ENCODE measurements at regions not wholly inside any gene's neighbourhood (a gene's known extent, or its start where the extent isn't known, plus 50 kb on each side); places are given as distances from the start of the nearest gene placed in this dataset.

- Histone ChIP-seq H2AFZ (ENCODE audit: low read length) (no peak overlapping the region), H3K36me3 (ENCODE audit: control insufficient read depth, insufficient read depth, low read length) (no peaks in the 10 kb centered on the region), H3K79me2 (ENCODE audit: control insufficient read depth, insufficient read depth, low read length) (no peaks in the 10 kb centered on the region), H3K27ac (ENCODE audit: insufficient read depth, low read length) (peak overlapping the region; percentile 27), H3K9ac (ENCODE audit: insufficient read depth, low read length) (no peak overlapping the region), H3K9me3 (ENCODE audit: control insufficient read depth, insufficient read depth, low read depth, low read length) (no peaks in the 10 kb centered on the region), H3K27me3 (ENCODE audit: control insufficient read depth, insufficient read depth, low read length) (no peaks in the 10 kb centered on the region), H3K4me1 (ENCODE audit: control insufficient read depth, extremely low read depth, insufficient read depth, low read length) (no peaks in the 10 kb centered on the region), H3K4me2 (ENCODE audit: extremely low read depth, insufficient read depth, low read length) (no peak overlapping the region), H4K20me1 (ENCODE audit: control insufficient read depth, extremely low read depth, insufficient read depth, low read length) (no peaks in the 10 kb centered on the region), H3K4me3 (replicated peaks in 1 of 4; ENCODE audit: control extremely low read depth in 1 of 4, insufficient read depth in 1 of 4, low read depth in 3 of 4, low read length in 4 of 4) (no peak overlapping the region)
- TF ChIP-seq CTCF (conservative IDR thresholded peaks at IDR 0.05 in 1 of 2, IDR thresholded peaks at IDR 0.05 in 1 of 2; ENCODE audit: low read depth in 1 of 2, low read length in 2 of 2) (no peak), EZH2 (IDR thresholded peaks at IDR 0.05; ENCODE audit: low read length, missing control alignments) (no peak)
- no peak for DNase-seq (ENCODE audit: low read depth in 2 of 2)
These were observed 440.1 kb downstream of the ZNF385D start for GRCh38 chr3:21310891-21311290.

- Histone ChIP-seq H3K4me2 (ENCODE audit: extremely low read depth, insufficient read depth, low read length) (no peak overlapping the region), H4K20me1 (ENCODE audit: control insufficient read depth, extremely low read depth, insufficient read depth, low read length) (no peaks in the 10 kb centered on the region), H3K4me1 (ENCODE audit: control insufficient read depth, extremely low read depth, insufficient read depth, low read length) (no peaks in the 10 kb centered on the region), H3K27me3 (ENCODE audit: control insufficient read depth, insufficient read depth, low read length) (no peaks in the 10 kb centered on the region), H3K4me3 (replicated peaks in 1 of 4; ENCODE audit: control extremely low read depth in 1 of 4, insufficient read depth in 1 of 4, low read depth in 3 of 4, low read length in 4 of 4) (no peak overlapping the region), H2AFZ (ENCODE audit: low read length) (no peak overlapping the region), H3K27ac (ENCODE audit: insufficient read depth, low read length) (no peak overlapping the region), H3K36me3 (ENCODE audit: control insufficient read depth, insufficient read depth, low read length) (no peaks in the 10 kb centered on the region), H3K9ac (ENCODE audit: insufficient read depth, low read length) (no peak overlapping the region), H3K79me2 (ENCODE audit: control insufficient read depth, insufficient read depth, low read length) (no peaks in the 10 kb centered on the region), H3K9me3 (ENCODE audit: control insufficient read depth, insufficient read depth, low read depth, low read length) (no peaks in the 10 kb centered on the region)
- TF ChIP-seq CTCF (conservative IDR thresholded peaks at IDR 0.05 in 1 of 2, IDR thresholded peaks at IDR 0.05 in 1 of 2; ENCODE audit: low read depth in 1 of 2, low read length in 2 of 2) (no peak), EZH2 (IDR thresholded peaks at IDR 0.05; ENCODE audit: low read length, missing control alignments) (no peak)
- DNase-seq (ENCODE audit: low read depth in 2 of 2): peak in 1 of 2 donors; percentile 12
These were observed 440.8 kb downstream of the ZNF385D start for GRCh38 chr3:21310161-21310560.

- Histone ChIP-seq H4K20me1 (ENCODE audit: control insufficient read depth, extremely low read depth, insufficient read depth, low read length) (no peaks in the 10 kb centered on the region), H2AFZ (ENCODE audit: low read length) (no peak overlapping the region), H3K79me2 (ENCODE audit: control insufficient read depth, insufficient read depth, low read length) (no peaks in the 10 kb centered on the region), H3K9me3 (ENCODE audit: control insufficient read depth, insufficient read depth, low read depth, low read length) (no peaks in the 10 kb centered on the region), H3K27ac (ENCODE audit: insufficient read depth, low read length) (no peak overlapping the region), H3K27me3 (ENCODE audit: control insufficient read depth, insufficient read depth, low read length) (no peaks in the 10 kb centered on the region), H3K9ac (ENCODE audit: insufficient read depth, low read length) (no peak overlapping the region), H3K4me3 (replicated peaks in 1 of 4; ENCODE audit: control extremely low read depth in 1 of 4, insufficient read depth in 1 of 4, low read depth in 3 of 4, low read length in 4 of 4) (no peak overlapping the region), H3K4me1 (ENCODE audit: control insufficient read depth, extremely low read depth, insufficient read depth, low read length) (no peaks in the 10 kb centered on the region), H3K36me3 (ENCODE audit: control insufficient read depth, insufficient read depth, low read length) (no peaks in the 10 kb centered on the region), H3K4me2 (ENCODE audit: extremely low read depth, insufficient read depth, low read length) (no peak overlapping the region)
- no peak for TF ChIP-seq CTCF (conservative IDR thresholded peaks at IDR 0.05 in 1 of 2, IDR thresholded peaks at IDR 0.05 in 1 of 2; ENCODE audit: low read depth in 1 of 2, low read length in 2 of 2)
- DNase-seq (ENCODE audit: low read depth in 2 of 2): no peak
These were observed 453.7 kb downstream of the ZNF385D start for GRCh38 chr3:21297304-21297703.

Measured in fibroblast of lung (primary cell).